ENCODE measurements at regions not wholly inside any gene's neighbourhood (a gene's known extent, or its start where the extent isn't known, plus 50 kb on each side); places are given as distances from the start of the nearest gene placed in this dataset.
"Not testable (repeated sequence)": the region's sequence is repeated elsewhere in the genome, so short reads cannot be mapped to it uniquely, and the experiment has no call there.

DNA sequence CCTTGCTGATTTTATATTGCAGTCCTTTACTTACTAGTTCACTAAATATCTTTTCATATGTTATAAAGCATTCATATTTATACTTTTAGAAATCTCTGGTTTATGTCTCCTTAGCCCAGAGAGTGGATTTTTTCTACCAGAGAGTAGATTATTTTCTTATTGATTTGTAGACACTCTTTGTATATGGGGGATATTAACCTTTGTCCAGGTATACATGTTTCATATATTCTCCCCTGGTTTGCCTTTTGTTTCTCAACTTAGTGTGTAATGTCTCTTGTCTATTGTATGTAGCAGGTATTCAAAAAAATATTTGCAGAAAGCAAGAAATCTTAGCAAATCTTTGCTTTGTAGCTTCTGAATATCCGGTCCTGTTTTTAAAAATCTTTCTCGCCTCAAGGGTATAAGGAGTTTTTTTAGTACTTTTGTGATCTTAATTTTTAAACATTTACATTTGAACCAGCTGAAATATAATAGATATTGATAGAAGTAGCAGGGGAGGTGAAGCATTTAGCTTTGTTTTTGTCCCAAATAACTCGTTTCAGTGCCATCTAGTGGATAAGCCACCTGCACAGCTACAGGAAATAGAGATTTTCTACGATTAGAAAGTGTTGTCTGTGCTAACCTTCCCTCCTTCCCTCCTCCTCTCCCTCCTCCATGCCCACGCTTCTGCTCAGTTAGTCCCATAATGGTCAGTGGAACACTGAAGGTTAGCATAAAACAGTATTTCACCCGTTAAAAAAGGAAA is 97.0 kb downstream of the PHETA1 start:
- DNase-seq (ENCODE audit: low read depth), result no peak

DNA sequence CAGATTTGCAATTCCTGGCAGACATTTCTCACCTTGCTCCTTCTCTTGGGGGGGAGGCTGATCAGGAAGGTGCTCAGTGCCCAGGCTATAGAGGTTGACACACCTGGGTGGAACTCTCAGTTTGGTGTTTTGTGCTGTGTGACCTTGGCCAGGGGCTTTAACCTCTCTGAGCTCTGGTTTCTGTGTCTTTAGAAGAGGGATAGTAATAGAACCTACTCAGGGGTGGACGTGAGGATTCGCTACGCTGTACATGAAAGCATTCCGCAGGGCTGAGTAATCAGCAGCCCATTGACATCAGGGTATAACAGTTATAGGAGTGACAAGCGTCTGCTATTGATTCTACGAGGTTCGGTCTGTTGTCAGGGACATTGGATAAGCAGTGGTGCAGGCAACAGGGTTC is 98.1 kb downstream of the PHETA1 start:
- DNase-seq (ENCODE audit: low read depth), result no peak

DNA sequence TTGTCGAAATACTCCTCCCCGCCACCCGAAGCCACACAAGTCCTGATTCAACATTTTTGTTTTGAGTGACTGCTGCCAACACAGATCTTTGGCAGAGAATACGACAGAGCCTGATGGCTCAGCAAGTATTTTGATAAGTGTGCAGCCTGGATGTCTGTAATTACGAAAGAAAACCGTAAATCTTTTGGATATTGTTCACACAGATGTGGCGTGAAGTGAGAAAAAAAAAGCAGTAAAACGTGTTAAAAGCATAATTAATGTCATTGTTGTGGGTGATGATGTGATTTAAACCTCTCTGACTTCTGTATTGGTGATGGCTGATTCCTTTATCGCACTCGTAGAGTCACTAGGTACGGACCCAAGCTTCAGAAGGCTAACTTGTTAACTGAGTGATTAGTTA is 98.7 kb downstream of the PHETA1 start:
- no peak for DNase-seq (ENCODE audit: low read depth)

DNA sequence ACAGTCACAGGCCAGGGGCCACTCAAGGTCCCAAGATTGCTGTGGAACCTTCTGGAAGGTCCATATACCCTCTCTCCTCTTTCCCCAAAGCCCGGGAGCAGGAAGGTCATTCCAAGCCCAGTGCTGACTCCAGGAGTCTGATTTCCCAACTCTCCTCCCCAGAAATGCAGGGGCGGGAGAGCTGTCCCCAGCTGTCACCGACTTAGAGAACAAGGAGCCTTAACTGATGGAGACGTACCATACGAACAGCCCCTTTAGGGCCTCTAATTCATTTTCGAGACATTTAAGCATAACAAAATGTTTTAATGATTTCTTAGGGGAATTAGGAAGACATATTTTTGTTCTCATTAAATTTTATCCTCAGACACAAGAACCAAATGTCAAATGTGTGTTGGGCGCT is 99.2 kb downstream of the PHETA1 start:
- DNase-seq (ENCODE audit: low read depth), result no peak

DNA sequence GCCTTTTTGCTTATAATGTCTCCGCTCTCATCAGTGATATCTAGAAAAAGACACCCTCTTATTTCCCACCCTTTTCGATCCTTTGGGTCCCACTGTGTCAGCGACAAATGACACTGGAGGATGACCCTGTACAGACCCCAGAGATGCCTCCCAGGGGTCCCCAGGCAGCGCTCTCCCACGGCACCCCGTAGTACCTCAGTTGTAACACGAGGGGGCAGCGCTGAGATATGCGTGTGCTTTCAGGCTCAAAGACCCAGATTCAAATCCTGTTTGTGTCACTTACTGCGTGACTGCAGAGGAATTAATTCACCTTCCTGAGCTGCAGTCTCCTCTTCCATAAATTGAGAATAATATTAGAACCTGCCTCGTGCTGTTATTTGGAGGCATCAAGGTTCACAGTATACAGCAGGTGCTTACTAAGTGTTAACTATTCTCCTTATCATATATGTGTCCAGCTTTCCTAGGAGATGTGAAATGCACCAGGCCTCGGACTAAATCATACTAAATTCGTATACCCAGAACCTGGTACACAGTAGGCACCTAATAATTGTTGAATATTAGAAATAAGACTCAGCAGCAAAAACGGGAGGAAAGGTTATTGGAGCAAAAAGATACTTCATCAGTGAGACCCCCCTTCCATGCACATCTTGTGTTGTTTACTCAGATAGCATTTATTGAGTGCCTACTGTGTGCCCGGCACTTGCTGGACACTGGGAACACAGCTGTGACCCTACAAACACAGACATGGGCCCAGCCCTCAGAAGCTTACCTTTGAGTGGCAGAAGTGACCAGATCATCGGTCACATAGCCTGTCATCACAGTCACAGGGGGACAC is 99.9 kb downstream of the PHETA1 start:
- DNase-seq (ENCODE audit: low read depth), result no peak

DNA sequence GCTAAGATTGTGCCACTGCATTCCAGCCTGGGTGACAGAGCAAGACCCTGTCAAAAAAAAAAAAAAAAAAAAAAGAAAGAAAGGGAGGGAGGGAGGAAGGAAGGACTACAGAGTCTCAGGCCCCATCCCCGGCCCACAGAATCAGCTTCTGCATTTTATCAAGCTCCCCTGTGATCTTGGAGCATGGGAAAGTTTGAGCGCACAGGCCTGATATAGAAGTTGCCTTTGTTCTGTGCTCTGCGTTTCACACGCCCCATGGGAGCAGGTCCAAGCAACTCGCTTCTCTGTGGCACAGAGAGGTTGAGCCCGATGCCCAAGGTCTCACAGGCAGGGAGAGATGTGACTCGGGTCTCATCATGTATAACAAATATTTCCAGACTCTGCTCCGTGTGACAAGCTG is 101.8 kb downstream of the PHETA1 start:
- DNase-seq (ENCODE audit: low read depth), result no peak

DNA sequence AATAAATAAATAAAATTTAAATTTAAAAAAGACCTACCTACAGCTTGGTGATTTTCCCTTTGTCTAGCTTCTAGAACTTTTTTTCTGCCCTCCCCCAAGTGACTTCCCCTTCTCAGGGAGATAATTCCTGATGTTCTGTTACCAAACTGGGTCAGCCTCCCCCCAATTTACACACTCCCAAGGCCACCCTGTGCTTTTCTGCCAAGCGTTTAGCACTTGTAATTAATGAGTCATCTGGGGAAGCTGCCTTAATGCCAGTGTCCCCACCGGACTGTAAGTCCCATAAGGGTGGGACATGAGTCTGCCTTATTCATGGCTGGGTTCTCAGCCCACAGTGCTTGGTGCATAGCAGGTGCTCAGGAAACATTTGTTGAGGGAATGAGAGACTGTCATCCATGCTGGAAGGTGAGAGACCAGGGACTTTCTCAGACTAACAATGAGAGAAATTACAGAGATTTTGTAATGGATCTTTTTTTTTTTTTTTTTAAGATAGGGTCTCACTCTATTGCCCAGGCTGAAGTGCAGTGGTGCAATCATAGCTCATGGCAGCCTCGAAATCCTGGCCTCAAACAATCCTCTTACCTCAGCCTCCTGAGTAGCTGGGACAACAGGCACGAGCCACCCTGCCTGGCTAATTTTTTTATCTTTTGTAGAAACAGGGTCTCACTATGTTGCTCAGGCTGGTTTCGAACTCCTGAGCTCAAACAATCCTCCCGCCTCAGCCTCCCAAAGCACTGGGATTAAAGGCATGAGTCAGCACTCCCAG is 106.8 kb downstream of the PHETA1 start:
- no peak for DNase-seq (ENCODE audit: low read depth)

DNA sequence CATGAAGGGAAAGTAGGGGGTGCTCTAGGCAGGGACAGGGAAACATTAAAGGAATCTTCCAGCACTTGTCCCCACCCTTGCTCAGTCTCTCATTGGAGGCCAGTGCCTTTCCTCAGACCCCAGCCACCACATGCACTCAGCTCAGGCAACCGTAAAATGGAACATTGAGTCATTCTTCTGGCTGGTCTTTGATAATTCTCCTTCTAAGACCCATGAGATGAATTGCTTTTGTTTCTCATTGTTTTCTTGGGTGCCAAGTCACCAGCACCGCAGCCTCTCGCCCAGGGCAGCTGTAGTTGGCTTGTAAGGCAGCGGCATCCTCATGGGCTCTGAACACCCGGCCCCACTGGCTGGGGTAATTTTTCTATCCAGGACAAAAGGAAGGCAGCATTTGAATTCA is 108.2 kb downstream of the PHETA1 start:
- no peak for DNase-seq (ENCODE audit: low read depth)

DNA sequence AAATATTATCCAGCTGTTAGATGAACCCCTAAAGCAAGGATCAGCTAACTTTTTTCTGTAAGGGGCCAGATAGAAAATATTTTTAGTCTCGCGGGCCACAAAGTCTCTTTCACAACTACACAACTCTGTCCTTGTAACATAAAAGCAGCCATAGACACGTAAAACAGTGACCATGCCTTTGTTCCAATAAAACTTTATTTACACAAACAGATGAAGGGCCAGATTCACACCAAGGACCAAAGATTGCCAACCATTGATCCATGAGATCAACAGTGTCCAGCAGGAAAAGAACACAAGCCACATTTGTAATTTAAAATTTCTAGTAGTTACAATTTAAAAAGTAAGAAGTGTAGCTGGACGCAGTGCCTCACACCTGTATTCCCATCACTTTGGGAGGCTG is 109.7 kb downstream of the PHETA1 start:
- DNase-seq (ENCODE audit: low read depth), result no peak

DNA sequence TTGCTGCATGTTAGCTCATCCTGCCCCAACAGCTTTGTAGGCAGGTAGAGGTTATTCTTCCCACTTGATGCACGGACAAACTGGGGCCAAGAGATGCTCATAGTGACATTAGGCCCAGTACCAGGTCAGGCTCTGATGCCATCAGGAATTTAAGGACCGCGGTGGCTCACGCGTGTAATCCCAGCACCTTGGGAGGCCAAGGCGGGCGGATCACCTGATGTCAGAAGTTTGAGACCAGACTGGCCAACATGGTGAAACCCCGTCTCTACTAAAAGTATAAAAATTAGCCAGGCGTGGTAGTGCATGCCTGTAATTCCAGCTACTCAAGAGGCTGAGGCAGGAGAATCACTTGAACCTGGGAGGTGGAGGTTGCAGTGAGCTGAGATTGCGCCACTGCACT is 110.8 kb downstream of the PHETA1 start:
- DNase-seq (ENCODE audit: low read depth), result not testable (repeated sequence)

DNA sequence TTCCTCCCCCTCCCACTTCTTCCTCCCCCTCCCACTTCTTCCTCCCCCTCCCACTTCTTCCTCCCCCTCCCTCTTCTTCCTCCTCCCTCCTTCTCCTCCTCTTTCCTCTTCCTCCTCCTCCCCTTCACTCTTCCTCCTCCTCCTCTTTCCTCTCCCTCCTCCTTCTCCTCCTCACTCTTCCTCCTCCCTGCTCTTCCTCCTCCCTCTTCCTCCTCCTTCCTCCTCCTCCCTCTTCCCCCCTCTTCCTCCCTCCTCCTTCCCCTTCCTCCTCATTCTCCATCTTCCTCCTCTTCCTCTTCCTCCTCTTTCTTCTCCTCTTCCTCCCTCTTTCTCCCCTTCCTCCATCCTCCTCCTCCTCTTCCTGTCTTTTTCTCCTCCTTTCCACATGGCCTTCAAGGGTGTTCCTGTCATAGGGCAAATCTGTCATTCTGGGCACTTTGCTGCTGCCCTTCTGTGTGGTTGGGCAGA is 111.4 kb downstream of the PHETA1 start:
- DNase-seq (ENCODE audit: low read depth), result no peak

DNA sequence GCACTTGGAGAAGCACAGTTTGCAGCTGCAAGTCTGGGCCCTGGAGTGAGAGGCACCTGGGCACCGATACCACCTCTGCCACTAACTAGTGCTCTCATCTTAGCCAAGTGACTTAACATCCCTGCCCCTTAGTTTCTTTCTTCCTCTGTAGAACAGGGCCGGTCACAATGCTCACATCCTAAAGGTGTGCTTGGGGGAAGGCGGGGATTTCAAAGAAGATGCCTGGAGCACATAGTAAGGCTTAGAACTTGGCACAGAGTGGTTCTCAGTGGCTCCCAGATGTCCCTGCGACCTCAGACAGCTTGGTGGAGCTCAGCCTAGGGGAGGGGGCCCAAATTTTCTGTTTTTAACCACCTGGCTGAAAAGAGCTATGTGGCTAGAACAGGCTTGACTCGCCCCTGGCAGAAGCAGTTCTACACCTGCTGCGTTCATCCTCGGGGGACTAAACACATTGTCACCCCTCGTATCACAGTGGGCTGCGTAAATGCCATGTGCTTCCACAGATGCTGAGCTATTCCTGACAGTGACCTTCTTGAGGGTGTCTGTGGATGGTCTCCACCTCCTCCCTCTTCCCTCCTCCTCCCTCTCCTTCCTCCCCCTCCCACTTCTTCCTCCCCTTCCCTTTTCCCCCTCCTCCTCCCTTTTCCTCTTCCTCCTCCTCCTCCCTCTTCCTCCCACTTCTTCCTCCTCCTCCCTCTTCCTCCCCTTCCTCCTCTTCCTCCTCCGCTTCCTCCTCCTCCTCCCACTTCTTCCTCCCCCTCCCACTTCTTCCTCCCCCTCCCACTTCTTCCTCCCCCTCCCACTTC is 112.1 kb downstream of the PHETA1 start:
- DNase-seq (ENCODE audit: low read depth), result no peak

DNA sequence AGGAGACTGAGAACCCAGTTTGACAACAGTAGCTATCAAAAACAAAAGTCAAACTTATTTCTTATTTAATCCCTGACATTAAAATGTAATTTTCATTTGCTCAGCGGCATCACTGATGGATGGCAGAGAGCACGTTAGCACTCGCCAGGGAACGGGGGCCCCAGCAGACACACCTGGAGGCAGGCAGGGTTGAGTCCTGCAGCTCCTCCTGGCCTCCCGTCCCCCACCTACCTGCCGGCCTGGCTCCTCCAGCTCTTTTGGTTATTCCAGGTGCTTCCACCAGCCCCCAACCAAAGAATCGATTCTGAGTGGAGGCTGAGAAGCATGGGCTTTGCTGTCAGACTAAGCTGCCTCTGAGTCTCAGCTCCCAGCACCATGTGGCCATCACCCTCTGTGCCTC is 113.6 kb downstream of the PHETA1 start:
- DNase-seq (ENCODE audit: low read depth), result no peak

DNA sequence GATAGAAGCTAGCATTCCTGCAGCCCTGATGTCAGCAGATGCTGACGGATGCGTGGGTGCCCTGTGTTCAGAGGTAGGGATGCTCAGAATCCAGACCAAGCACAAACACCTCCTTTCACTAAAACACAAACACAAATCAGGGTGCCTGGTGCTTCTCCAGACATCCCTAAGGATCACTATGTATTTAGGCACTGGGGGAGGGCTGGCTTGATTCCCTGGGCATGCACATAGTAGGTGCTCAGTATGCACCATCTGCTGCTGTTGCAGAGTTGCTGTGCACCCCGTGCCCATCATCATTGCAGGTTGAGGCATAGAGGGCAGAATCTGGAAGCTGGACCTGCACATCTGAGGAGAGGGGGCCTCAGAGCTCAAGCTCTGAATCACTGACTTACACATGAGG is 114.8 kb downstream of the PHETA1 start:
- DNase-seq (ENCODE audit: low read depth), result no peak

DNA sequence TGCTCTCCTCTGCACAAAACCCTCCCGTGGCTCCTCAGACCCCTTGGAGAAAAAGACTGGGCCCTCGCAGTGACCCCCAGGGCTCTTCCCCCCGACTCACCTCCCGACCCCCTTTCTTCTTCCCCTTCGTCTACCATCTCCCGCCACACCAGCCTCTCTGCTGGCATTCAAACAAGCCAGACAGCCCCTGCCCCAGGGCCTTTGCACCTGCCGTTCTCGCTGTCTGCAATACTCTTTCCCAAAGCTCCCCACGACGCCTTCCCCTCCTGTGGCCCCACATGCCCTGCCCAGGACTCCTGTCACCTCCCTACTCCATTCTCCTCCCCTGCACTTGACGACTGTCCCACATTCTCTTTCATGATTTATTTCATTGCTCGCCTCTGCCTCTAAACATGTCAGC is 115.7 kb downstream of the PHETA1 start:
- no peak for DNase-seq (ENCODE audit: low read depth)

DNA sequence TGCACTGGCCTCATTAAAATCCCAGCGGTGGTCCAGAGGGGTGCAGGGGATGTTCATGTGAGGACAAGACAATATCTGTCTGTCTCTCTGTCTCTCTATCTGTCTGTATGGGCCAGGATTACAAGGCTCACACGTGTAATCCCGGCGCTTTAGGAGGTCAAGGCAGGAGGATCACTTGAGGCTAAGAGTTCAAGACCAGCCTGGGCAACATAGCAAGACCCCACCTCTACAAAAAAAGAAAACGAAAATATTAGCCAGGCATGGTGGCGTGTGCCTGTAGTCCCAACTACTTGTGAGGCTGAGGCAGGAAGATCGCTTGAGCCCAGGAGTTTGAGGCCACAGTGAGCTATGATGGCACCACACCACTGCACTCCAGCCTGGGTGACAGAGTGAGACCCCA is 117.1 kb downstream of the PHETA1 start:
- no peak for DNase-seq (ENCODE audit: low read depth)

DNA sequence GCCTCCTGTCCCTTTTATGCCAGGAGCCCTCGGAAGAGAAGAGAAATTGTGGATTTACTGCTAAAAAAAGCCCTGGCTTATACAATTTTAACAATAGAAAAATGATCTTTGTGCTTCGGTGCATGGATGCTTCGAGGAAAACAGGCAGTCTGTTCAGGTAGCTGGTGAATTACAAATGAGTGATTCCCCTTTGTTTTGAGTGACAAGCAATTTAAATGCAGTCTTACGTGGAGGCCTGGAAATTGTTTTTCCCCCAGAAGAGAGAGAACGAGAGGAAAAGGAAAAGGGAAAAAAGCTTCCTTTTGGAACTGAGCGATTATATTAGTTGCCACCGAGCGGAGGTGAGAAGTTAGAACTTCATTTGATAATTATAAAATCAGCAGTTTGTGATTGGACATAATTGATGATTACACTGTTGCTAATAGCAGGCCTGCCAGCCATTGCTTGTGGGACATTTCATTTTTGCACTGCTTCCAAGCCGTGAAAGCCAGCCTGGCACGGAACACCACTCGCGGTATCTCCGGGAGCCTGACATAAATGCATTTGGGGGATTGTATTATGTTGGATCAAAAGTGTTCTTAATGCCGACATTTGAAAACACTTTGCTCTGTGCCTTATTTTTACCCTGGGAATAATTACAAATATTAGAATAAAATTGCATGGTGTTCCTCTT is 117.7 kb downstream of the PHETA1 start:
- DNase-seq (ENCODE audit: low read depth), result no peak

DNA sequence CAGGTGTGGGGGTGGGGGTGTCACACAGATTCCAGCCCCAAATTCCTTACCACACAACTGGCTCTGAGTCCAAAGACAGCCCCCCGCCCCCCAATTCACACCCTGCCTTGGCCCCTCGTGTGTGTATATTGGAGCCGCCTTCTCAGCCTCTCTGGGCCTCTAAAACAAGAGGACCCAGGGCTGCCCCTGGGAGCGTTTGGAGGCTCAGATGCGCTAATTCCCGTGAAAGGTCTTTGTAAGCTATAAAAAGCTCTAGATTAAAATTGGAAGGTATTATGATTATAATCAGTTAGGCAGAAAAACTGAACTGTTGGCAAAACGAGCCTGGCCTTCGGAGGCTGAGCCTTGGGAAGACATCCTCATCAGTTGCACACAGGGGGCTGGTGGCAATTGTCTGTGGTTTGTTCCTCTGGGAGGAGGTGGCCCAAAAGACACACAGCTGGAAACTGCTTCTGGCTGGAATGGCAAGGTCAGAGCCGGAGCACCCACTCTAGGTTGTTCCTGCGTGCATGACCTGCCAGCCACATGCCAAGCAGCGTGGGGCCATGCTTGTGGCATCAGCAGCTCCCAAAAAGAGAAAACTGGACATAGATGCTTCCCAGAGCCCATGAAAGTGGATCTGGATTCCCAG is 118.5 kb downstream of the PHETA1 start:
- no peak for DNase-seq (ENCODE audit: low read depth)

DNA sequence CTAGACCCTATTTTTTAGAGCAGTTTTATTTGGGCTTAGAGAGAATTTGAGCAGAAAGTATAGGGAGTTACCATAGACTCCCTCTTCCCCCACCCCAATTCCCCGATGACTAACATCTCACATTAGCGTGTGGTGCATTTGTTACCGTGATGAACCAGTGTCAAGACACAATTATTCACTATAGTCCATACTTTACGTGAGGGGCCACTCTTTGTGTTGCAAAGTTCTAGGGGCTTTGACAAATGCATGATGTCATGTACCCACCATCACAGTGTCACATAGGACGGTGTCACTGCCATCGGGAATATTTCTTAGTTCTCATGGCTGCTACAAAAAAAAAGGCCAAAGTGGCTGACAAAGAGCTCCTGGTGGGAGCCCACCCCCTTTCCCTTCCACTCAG is 119.1 kb downstream of the PHETA1 start:
- DNase-seq (ENCODE audit: low read depth), result no peak

DNA sequence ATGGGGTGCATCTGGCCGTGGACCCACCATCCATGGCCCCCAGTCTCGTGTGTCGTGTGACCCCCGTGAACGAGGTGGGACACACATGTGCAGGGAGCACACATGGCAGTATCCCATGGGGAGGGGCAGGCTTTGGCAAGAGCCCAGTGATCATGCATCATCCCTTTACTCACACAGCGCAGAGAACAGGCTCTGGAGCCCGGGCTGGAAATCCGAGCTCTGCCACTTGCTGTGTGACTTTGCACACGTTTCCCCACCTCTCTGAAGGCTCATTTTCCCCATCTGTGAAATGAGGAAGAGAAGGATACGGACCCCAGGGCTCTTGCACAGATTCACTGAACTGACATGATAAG is 119.9 kb downstream of the PHETA1 start:
- no peak for DNase-seq (ENCODE audit: low read depth)

All from CMK (cell line).